NB4 (cell line): ENCODE measurements at regions not wholly inside any gene's neighbourhood (a gene's known extent, or its start where the extent isn't known, plus 50 kb on each side); places are given as distances from the start of the nearest gene placed in this dataset.

Experiments used
- CTCF ChIP-seq: IDR thresholded peaks from one replicate; pipeline ENCODE4 v1.5.1; 2012; ENCODE audit warnings: low read depth, low read length
- MYC ChIP-seq: IDR thresholded peaks from 2 replicates; pipeline ENCODE4 v1.6.1; 2011; ENCODE audit warnings: low read depth, low read length
- POLR2A ChIP-seq: IDR thresholded peaks from 2 replicates; pipeline ENCODE4 v1.6.1; 2011; ENCODE audit warnings: mild to moderate bottlenecking; ENCODE audit not compliant: insufficient read length; ENCODE audit errors: extremely low read depth
- TF ChIP-seq, protein P1 (sequence below): IDR thresholded peaks from 2 replicates; pipeline ENCODE4 v1.6.1; 2011; ENCODE audit warnings: low read depth, low read length

DNA sequence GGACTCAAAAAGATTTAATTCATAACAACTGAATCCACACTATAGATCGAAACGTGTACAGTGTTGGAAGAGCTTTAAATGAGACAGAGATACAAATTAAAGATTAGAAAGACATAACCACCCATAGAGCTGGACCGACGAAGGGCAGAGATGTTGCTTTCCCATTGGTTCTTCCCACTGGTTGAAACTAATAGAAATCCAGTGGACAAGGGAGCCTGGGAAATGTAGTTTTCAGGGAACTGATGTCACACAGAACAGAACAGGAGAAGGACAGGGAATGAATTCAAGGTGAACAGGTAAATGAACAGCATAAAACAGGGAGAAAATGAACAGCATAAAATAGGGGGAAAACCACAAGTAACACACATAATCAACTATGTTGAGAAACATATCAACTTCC, 328.7 kb downstream of the ZNF621 start:
- TF ChIP-seq POLR2A, result no peak
- no peak for TF ChIP-seq CTCF
- TF ChIP-seq, protein P1, sequence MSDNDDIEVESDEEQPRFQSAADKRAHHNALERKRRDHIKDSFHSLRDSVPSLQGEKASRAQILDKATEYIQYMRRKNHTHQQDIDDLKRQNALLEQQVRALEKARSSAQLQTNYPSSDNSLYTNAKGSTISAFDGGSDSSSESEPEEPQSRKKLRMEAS, result no peak
- TF ChIP-seq MYC, result no peak
